Activated T-helper 1 cell treated with anti-CD3 and anti-CD28 coated beads, Interleukin-2, amount 50 U/mL, for 16 hours (primary cell): ENCODE measurements at regions not wholly inside any gene's neighbourhood (a gene's known extent, or its start where the extent isn't known, plus 50 kb on each side); places are given as distances from the start of the nearest gene placed in this dataset.

Experiments
- DNase-seq, 2 donors: peaks; one replicate each; pipeline ENCODE4 v3.0.0-alpha.2; 2020; ENCODE audit warnings: low read depth in 1 of 2, low spot score in 1 of 2

GRCh38 chr3:178300441-178300959 is 235.7 kb upstream of the KCNMB2 start:
- DNase-seq, result no peak

GRCh38 chr3:178302966-178303930 is 233.0 kb upstream of the KCNMB2 start:
- no peak for DNase-seq

- DNase-seq, result no peak
These were observed 231.3 kb upstream of the KCNMB2 start for GRCh38 chr3:178304758-178305467.

GRCh38 chr3:178306432-178307115 is 229.7 kb upstream of the KCNMB2 start:
- DNase-seq, result no peak

- no peak for DNase-seq
These were observed 227.5 kb upstream of the KCNMB2 start for GRCh38 chr3:178308771-178309170.

- no peak for DNase-seq
These were observed 225.3 kb upstream of the KCNMB2 start for GRCh38 chr3:178310949-178311348.

- no peak for DNase-seq
These were observed 222.5 kb upstream of the KCNMB2 start for GRCh38 chr3:178313716-178314115.

- no peak for DNase-seq
These were observed 217.9 kb upstream of the KCNMB2 start for GRCh38 chr3:178318340-178318739.

- no peak for DNase-seq
These were observed 217.1 kb upstream of the KCNMB2 start for GRCh38 chr3:178318941-178319816.

GRCh38 chr3:178320456-178321351 is 215.5 kb upstream of the KCNMB2 start:
- no peak for DNase-seq

- DNase-seq, result no peak
These were observed 211.9 kb upstream of the KCNMB2 start for GRCh38 chr3:178324356-178324755.

GRCh38 chr3:178325330-178325729 is 210.9 kb upstream of the KCNMB2 start:
- no peak for DNase-seq

GRCh38 chr3:178329936-178330335 is 206.3 kb upstream of the KCNMB2 start:
- no peak for DNase-seq

- no peak for DNase-seq
These were observed 202.0 kb upstream of the KCNMB2 start for GRCh38 chr3:178334239-178334638.

GRCh38 chr3:178336336-178336735 is 199.9 kb upstream of the KCNMB2 start:
- no peak for DNase-seq

- no peak for DNase-seq
These were observed 195.7 kb upstream of the KCNMB2 start for GRCh38 chr3:178340506-178340905.

GRCh38 chr3:178341636-178342035 is 194.6 kb upstream of the KCNMB2 start:
- no peak for DNase-seq

GRCh38 chr3:178342111-178342510 is 194.1 kb upstream of the KCNMB2 start:
- no peak for DNase-seq

- no peak for DNase-seq
These were observed 192.7 kb upstream of the KCNMB2 start for GRCh38 chr3:178343433-178344038.
